PC-3 (cell line): ENCODE measurements at regions not wholly inside any gene's neighbourhood (a gene's known extent, or its start where the extent isn't known, plus 50 kb on each side); places are given as distances from the start of the nearest gene placed in this dataset.

Experiments used
- EZH2 ChIP-seq: fragments of 300-600 bp; sonication (generic); IDR thresholded peaks from one replicate; pipeline ENCODE4 v1.6.1; 2017; ENCODE audit warnings: antibody characterized with exemption, mild to moderate bottlenecking, low read length; ENCODE audit not compliant: unreplicated experiment
- EZH2phosphoT487 ChIP-seq: fragments of 300-600 bp; sonication (generic); IDR thresholded peaks from 2 replicates; pipeline ENCODE4 v1.6.1; 2018; ENCODE audit warnings: mild to moderate bottlenecking, antibody characterized with exemption, low read length, borderline replicate concordance
- TF ChIP-seq, protein P1 (sequence below): fragments of 300-600 bp; sonication (generic); conservative IDR thresholded peaks from 2 replicates; pipeline ENCODE4 v1.5.1; 2017; ENCODE audit warnings: antibody characterized with exemption, low read depth, mild to moderate bottlenecking, low read length

DNA sequence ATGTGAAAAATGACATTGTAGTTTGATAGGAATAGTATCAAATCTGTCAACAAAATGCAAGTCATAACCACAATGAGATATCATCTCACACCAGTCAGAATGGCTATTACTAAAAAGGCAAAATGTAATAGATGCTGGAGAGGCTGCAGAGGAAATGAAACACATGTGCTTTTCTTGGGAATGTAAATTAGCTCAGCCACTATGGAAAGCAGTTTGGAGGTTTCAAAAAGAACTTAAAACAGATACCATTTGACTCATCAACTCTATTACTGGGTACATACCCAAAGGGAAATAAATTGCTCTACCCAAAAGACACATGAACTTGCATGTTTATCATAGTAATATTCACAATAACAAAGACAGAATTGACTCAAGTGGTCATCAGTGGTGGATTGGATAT is 572.6 kb downstream of the TRIB2 start:
- TF ChIP-seq, protein P1, sequence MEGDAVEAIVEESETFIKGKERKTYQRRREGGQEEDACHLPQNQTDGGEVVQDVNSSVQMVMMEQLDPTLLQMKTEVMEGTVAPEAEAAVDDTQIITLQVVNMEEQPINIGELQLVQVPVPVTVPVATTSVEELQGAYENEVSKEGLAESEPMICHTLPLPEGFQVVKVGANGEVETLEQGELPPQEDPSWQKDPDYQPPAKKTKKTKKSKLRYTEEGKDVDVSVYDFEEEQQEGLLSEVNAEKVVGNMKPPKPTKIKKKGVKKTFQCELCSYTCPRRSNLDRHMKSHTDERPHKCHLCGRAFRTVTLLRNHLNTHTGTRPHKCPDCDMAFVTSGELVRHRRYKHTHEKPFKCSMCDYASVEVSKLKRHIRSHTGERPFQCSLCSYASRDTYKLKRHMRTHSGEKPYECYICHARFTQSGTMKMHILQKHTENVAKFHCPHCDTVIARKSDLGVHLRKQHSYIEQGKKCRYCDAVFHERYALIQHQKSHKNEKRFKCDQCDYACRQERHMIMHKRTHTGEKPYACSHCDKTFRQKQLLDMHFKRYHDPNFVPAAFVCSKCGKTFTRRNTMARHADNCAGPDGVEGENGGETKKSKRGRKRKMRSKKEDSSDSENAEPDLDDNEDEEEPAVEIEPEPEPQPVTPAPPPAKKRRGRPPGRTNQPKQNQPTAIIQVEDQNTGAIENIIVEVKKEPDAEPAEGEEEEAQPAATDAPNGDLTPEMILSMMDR: no peak
- no peak for TF ChIP-seq EZH2
- TF ChIP-seq EZH2phosphoT487: no peak
